K562 (cell line): ENCODE measurements at regions not wholly inside any gene's neighbourhood (a gene's known extent, or its start where the extent isn't known, plus 50 kb on each side); places are given as distances from the start of the nearest gene placed in this dataset.

Source experiments
- ATAC-seq: fragments of 200-7000 bp; cut with Tn5 transposase; 3 replicates; pipeline ENCODE4 v1.9.1; 2020; ENCODE audit warnings: moderate library complexity
- BruUV-seq: library from RNA; stranded (reverse); fragments of 400-500 nt; replicated peaks from 2 replicates; lab custom pipeline; 2021; lab: Mats Ljungman, UMichigan
- CTCF ChIA-PET: fragments of 300-600 bp; formaldehyde crosslinking; extraction: SDS; loops from one replicate; lab custom pipeline; 2021; ENCODE audit warnings: low intra/inter-chr PET ratio; lab: Yijun Ruan, JAX
- POLR2A ChIA-PET: fragments of 300-600, 350-650 bp; sonication (Branson Sonifier 250); formaldehyde crosslinking; extraction: SDS; loops from one replicate; lab custom pipeline; 2021; ENCODE audit warnings: antibody characterized with exemption, inconsistent platforms; lab: Yijun Ruan, JAX
- DNase-seq, 4 experiments: peaks; one replicate each; pipeline versions ENCODE4 v3.0.0 to v3.0.0-alpha.2; 2011 to 2018; ENCODE audit warnings: low spot score in 3 of 4, mixed read lengths in 3 of 4; ENCODE audit errors: extremely low read depth in 1 of 4
- FAIRE-seq: peaks from 2 replicates; lab custom pipeline; 2011; peaks lifted over from hg19 to GRCh38; lab: Jason Lieb, UNC
- H2AFZ ChIP-seq: 2 replicates; pipeline ENCODE4 v1.6.0; 2011; ENCODE audit warnings: low read depth, low read length, control low read depth, inconsistent platforms
- H3K27ac ChIP-seq: fragments of 200-600 bp; 3 replicates; pipeline ENCODE4 v1.8.0; 2011; ENCODE audit warnings: low read depth, mild to moderate bottlenecking, control low read depth, inconsistent platforms, low read length, moderate library complexity, mixed read lengths; ENCODE audit errors: extremely low read depth
- H3K27me3 ChIP-seq, 2 experiments: fragments of 300-600 bp in 1 of 2; 2 replicates in 1 of 2; 3 replicates in 1 of 2; pipeline versions ENCODE4 v1.6.0 to v1.8.0; 2011; ENCODE audit warnings: inconsistent platforms in 2 of 2, low read length in 2 of 2, mild to moderate bottlenecking in 1 of 2, mixed read lengths in 1 of 2, moderate library complexity in 1 of 2; ENCODE audit not compliant: control insufficient read depth in 2 of 2, insufficient read depth in 2 of 2
- H3K36me3 ChIP-seq: fragments of 300-600 bp; 3 replicates; pipeline ENCODE4 v1.8.0; 2011; ENCODE audit warnings: mild to moderate bottlenecking, low read length, inconsistent platforms; ENCODE audit not compliant: control insufficient read depth, insufficient read depth
- H3K4me1 ChIP-seq, 2 experiments: fragments of 200-600 bp in 1 of 2; replicated peaks in 1 of 2; 2 replicates in 1 of 2; 3 replicates in 1 of 2; pipeline versions ENCODE4 v1.5.1 to v1.8.0; 2011; ENCODE audit warnings: inconsistent platforms in 2 of 2, low read length in 2 of 2, mild to moderate bottlenecking in 1 of 2, mixed read lengths in 1 of 2, moderate library complexity in 1 of 2; ENCODE audit not compliant: control insufficient read depth in 2 of 2, insufficient read depth in 2 of 2
- H3K4me2 ChIP-seq: 2 replicates; pipeline ENCODE4 v1.6.1; 2011; ENCODE audit warnings: low read length, control low read depth, inconsistent platforms, mixed read lengths; ENCODE audit not compliant: insufficient read depth
- H3K4me3 ChIP-seq: fragments of 200-600 bp; sonication (generic), shearing (Covaris generic); 2 replicates; pipeline ENCODE4 v1.5.1; 2016; ENCODE audit warnings: control low read depth, inconsistent platforms
- H3K79me2 ChIP-seq: fragments of 200-600 bp; 3 replicates; pipeline ENCODE4 v1.8.0; 2011; ENCODE audit warnings: low read length, inconsistent platforms; ENCODE audit not compliant: control insufficient read depth, insufficient read depth
- H3K9ac ChIP-seq, 2 experiments: 2 replicates each; pipeline versions ENCODE4 v1.6.0 to v1.6.1; 2011; ENCODE audit warnings: low read depth in 2 of 2, low read length in 2 of 2, control low read depth in 1 of 2, inconsistent platforms in 1 of 2, mild to moderate bottlenecking in 1 of 2, mixed read lengths in 1 of 2; ENCODE audit not compliant: insufficient read depth in 1 of 2
- H3K9me1 ChIP-seq: one replicate; pipeline ENCODE4 v1.6.0; 2011; ENCODE audit warnings: inconsistent platforms, mild to moderate bottlenecking, low read length, moderate library complexity; ENCODE audit not compliant: control insufficient read depth, insufficient read depth
- H3K9me3 ChIP-seq: replicated peaks from 2 replicates; pipeline ENCODE4 v1.5.1; 2011; ENCODE audit warnings: low read depth, low read length, inconsistent platforms; ENCODE audit not compliant: control insufficient read depth, insufficient read depth
- H4K20me1 ChIP-seq: replicated peaks from 2 replicates; pipeline ENCODE4 v1.6.1; 2011; ENCODE audit warnings: low read length, inconsistent platforms, mixed read lengths; ENCODE audit not compliant: control insufficient read depth, insufficient read depth
- BACH1 ChIP-seq: fragments of 200-800 bp; sonication (Bioruptor generic); IDR thresholded peaks from 2 replicates; pipeline ENCODE4 v1.6.1; 2016; ENCODE audit warnings: missing genetic modification characterization, missing compliant biosample characterization
- C11orf30 ChIP-seq: fragments of 450-650 bp; IDR thresholded peaks from 2 replicates; pipeline ENCODE4 v1.6.1; 2016; ENCODE audit warnings: low read depth, mild to moderate bottlenecking
- CBX3 ChIP-seq, 2 experiments: IDR thresholded peaks; 1 replicate in 1 of 2; 2 replicates in 1 of 2; pipeline ENCODE4 v1.6.1; 2012; ENCODE audit warnings: inconsistent platforms in 2 of 2, low read length in 2 of 2, borderline replicate concordance in 1 of 2, control low read depth in 1 of 2
- CBX5 ChIP-seq: IDR thresholded peaks from 2 replicates; pipeline ENCODE4 v1.6.1; 2014; ENCODE audit warnings: low read depth, borderline replicate concordance
- DMBX1 ChIP-seq: fragments of 250-450 bp; sonication (Bioruptor Pico); IDR thresholded peaks from 2 replicates; pipeline ENCODE4 v1.8.0; 2022; ENCODE audit warnings: inconsistent platforms, mild to moderate bottlenecking, moderate library complexity, borderline replicate concordance
- FOSL1 ChIP-seq: fragments of 200-800 bp; sonication (Bioruptor generic); conservative IDR thresholded peaks from 2 replicates; pipeline ENCODE4 v1.6.1; 2016; ENCODE audit warnings: missing genetic modification characterization, missing compliant biosample characterization
- MAFF ChIP-seq: IDR thresholded peaks from 2 replicates; pipeline ENCODE4 v1.6.1; 2012; ENCODE audit warnings: low read length, improper control_type of control experiment
- MAFG ChIP-seq: fragments of 450-650 bp; conservative IDR thresholded peaks from 2 replicates; pipeline ENCODE4 v1.6.1; 2016; ENCODE audit warnings: missing genetic modification characterization, missing compliant biosample characterization
- MAFK ChIP-seq: IDR thresholded peaks from 2 replicates; pipeline ENCODE4 v1.6.1; 2011; ENCODE audit warnings: low read length, improper control_type of control experiment
- NFE2 ChIP-seq: IDR thresholded peaks from 2 replicates; pipeline ENCODE4 v1.6.1; 2014; ENCODE audit warnings: antibody characterized with exemption, low read depth
- NFE2L1 ChIP-seq: fragments of 450-650 bp; IDR thresholded peaks from 2 replicates; pipeline ENCODE4 v1.6.1; 2016; ENCODE audit warnings: missing genetic modification characterization, low read depth, mild to moderate bottlenecking, missing compliant biosample characterization, moderate library complexity, borderline replicate concordance
- SMARCA4 ChIP-seq: fragments of 450-650 bp; IDR thresholded peaks from 2 replicates; pipeline ENCODE4 v1.6.1; 2016
- ZNF316 ChIP-seq: fragments of 450-650 bp; IDR thresholded peaks from 2 replicates; pipeline ENCODE4 v1.6.1; 2016
- WGBS: fragments of 100-300 bp; shearing (Covaris generic); methylation state at CpG from one replicate; pipeline ENCODE4 v1.1.6; 2016; ENCODE audit warnings: low coverage, mixed read lengths; ENCODE audit not compliant: insufficient coverage; ENCODE audit errors: missing lambda C conversion rate; 5-methylcytosine and 5-hydroxymethylcytosine counted together
- in situ Hi-C: fragments of 300-500 bp; cut with MboI; formaldehyde crosslinking; loops from 4 replicates; pipeline ENCODE4 v1.15.0; 2018; ENCODE audit warnings: inconsistent platforms, mixed read lengths
- intact Hi-C: fragments of 100-400 bp; cut with micrococcal nuclease; formaldehyde crosslinking; loops from 2 replicates; pipeline ENCODE4 v1.14.2; 2022

DNA sequence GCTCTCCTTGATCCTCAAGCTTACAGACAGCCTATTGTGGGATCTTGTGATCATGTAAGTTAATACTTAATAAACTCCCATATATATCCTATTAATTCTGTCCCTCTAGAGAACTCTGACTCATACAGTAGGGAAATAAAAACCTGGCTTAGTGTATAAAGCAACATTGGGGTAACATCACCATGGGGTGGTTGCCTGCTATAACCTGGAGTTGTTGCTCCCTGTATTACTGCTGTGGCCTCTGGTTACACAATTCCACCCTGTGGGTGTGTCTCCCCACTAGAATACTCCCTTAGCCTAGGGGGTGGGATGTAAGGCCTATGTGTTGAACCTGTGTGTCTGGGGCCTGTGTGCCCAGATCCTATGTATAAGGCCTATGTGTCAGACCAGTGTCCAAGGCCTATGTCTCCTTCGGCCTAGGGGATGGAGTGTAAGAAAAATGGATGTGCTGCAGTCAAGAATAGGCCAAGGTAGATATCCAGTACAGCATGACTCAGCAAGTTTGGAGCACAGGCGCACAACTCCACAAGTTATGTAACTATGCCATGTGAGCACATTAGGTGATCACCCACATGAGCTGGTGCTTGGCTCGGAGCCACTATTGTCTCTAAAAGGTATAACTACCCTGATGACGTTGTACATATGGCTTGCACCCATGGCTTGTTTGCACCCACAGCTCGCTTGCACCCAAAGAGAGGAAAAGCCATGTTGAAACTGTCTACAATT is 96.8 kb upstream of the C1orf21 start:
- no peak for FAIRE-seq
- no peak overlapping the region for H3K4me2 ChIP-seq
- no peak for TF ChIP-seq FOSL1 (tag)
- peak; percentile 91 for TF ChIP-seq MAFG (tag)
- TF ChIP-seq BACH1 (tag), result peak; percentile 61; the same call in 1 of the 2 replicates
- peak; percentile 80 for TF ChIP-seq MAFF
- TF ChIP-seq C11orf30, result peak; percentile 77
- TF ChIP-seq DMBX1, result no peak
- peak; percentile 82 for TF ChIP-seq ZNF316
- no peak for TF ChIP-seq SMARCA4
- TF ChIP-seq CBX3 (IDR thresholded peaks at IDR 0.05; ENCODE audit: borderline replicate concordance in 1 of 2, low read length in 2 of 2), result peak in 1 of 2 experiments; percentile 37; a peak in 1 of 3 replicates
- TF ChIP-seq NFE2, result peak; percentile 83
- TF ChIP-seq MAFK, result peak; percentile 62; the same call in 1 of the 2 replicates
- 0 out of 2 replicates have a peak, but pooled peaks have one; percentile 33 for TF ChIP-seq CBX5
- peak; percentile 69 for TF ChIP-seq NFE2L1 (tag)
- no peak; the same call in 2 of the 3 replicates for ATAC-seq
- H2AFZ ChIP-seq, result no peak overlapping the region
- no TSS peak for BruUV-seq
- H3K79me2 ChIP-seq, result no peaks in the 10 kb centered on the region
- H3K4me1 ChIP-seq, result no peaks in the 10 kb centered on the region
- H4K20me1 ChIP-seq, result no peaks in the 10 kb centered on the region
- ChIA-PET CTCF (no interaction called here), POLR2A (interaction anchor here (0.7 kb wide), 1 partner anchor 152 kb away, joined by 3 read pairs; no protein-coding TSS in a partner anchor)
- no peaks in the 10 kb centered on the region for H3K9me3 ChIP-seq
- H3K27me3 ChIP-seq, result no peaks in the 10 kb centered on the region
- intact Hi-C loops, result no loop called here
- no peak overlapping the region for H3K9ac ChIP-seq
- in situ Hi-C loops, result no loop called here
- H3K27ac ChIP-seq, result no peak overlapping the region; the same call in 2 of the 3 replicates
- H3K9me1 ChIP-seq, result no peaks in the 10 kb centered on the region
- no peak overlapping the region for H3K4me3 ChIP-seq
- DNase-seq, result peak in 1 of 4 experiments; percentile 8
- no peaks in the 10 kb centered on the region for H3K36me3 ChIP-seq
- 4% methylated on average over 5 of the region's 5 CpGs for WGBS
